ENCODE measurements at regions not wholly inside any gene's neighbourhood (a gene's known extent, or its start where the extent isn't known, plus 50 kb on each side); places are given as distances from the start of the nearest gene placed in this dataset.

DNA sequence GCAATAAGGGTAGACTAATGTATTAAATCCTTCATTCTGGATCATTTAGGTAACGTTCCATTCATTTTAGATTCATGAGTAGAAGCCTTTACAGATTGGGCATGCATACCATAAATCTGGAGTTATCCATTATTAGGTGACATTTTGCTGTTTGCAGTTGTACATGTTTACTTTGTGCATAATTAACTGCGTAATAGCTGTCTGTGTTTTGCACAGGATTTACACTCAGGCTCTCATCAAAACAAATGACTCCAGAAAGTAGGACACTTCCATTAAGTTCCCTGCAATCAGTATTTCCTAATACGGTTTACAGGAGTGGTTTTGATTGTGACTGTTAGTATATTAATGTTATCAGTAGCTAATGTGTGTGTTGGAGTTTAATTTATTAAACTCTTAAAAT lies 997.4 kb downstream of the HACE1 start:
- no peak for TF ChIP-seq POLR2A (IDR thresholded peaks at IDR 0.05)
- TF ChIP-seq, protein P1, sequence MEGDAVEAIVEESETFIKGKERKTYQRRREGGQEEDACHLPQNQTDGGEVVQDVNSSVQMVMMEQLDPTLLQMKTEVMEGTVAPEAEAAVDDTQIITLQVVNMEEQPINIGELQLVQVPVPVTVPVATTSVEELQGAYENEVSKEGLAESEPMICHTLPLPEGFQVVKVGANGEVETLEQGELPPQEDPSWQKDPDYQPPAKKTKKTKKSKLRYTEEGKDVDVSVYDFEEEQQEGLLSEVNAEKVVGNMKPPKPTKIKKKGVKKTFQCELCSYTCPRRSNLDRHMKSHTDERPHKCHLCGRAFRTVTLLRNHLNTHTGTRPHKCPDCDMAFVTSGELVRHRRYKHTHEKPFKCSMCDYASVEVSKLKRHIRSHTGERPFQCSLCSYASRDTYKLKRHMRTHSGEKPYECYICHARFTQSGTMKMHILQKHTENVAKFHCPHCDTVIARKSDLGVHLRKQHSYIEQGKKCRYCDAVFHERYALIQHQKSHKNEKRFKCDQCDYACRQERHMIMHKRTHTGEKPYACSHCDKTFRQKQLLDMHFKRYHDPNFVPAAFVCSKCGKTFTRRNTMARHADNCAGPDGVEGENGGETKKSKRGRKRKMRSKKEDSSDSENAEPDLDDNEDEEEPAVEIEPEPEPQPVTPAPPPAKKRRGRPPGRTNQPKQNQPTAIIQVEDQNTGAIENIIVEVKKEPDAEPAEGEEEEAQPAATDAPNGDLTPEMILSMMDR (IDR thresholded peaks at IDR 0.05) = no peak
